ENCODE measurements at regions not wholly inside any gene's neighbourhood (a gene's known extent, or its start where the extent isn't known, plus 50 kb on each side); places are given as distances from the start of the nearest gene placed in this dataset.
A peak's percentile ranks its signal among the peaks of the same experiment; 100 is the strongest.

DNA sequence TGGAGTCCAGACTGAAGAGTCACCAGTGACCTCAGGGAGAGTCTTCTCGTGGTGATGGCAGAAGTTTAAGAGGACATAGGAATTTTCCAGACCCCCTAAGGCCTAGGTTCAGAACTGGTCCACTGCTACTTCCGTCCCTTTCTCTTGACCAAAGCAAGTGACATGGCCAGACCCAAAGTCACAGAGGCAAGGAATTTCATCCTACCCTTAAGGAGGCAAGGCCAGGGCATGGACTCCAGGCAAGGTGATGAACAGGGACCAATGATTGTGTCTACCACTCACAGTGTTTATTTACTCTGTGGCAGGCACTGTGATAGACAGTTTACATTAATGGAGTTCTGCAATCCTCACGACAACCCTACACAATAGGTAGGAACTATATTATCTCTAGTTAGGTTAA lies 265.1 kb downstream of the GLI2 start:
- FAIRE-seq = peak; percentile 13
- H3K4me3 ChIP-seq (ENCODE audit: low read depth, low read length) = no peak overlapping the region
- H3K27me3 ChIP-seq (ENCODE audit: control insufficient read depth, insufficient read depth, low read length) = no peaks in the 10 kb centered on the region
- H3K36me3 ChIP-seq (ENCODE audit: control insufficient read depth, insufficient read depth, low read length) = no peaks in the 10 kb centered on the region
- TF ChIP-seq, protein P1, sequence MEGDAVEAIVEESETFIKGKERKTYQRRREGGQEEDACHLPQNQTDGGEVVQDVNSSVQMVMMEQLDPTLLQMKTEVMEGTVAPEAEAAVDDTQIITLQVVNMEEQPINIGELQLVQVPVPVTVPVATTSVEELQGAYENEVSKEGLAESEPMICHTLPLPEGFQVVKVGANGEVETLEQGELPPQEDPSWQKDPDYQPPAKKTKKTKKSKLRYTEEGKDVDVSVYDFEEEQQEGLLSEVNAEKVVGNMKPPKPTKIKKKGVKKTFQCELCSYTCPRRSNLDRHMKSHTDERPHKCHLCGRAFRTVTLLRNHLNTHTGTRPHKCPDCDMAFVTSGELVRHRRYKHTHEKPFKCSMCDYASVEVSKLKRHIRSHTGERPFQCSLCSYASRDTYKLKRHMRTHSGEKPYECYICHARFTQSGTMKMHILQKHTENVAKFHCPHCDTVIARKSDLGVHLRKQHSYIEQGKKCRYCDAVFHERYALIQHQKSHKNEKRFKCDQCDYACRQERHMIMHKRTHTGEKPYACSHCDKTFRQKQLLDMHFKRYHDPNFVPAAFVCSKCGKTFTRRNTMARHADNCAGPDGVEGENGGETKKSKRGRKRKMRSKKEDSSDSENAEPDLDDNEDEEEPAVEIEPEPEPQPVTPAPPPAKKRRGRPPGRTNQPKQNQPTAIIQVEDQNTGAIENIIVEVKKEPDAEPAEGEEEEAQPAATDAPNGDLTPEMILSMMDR (IDR thresholded peaks at IDR 0.05; ENCODE audit: insufficient read depth, low read length, severe bottlenecking) = no peak
- DNase-seq (ENCODE audit: low read depth) = no peak

DNA sequence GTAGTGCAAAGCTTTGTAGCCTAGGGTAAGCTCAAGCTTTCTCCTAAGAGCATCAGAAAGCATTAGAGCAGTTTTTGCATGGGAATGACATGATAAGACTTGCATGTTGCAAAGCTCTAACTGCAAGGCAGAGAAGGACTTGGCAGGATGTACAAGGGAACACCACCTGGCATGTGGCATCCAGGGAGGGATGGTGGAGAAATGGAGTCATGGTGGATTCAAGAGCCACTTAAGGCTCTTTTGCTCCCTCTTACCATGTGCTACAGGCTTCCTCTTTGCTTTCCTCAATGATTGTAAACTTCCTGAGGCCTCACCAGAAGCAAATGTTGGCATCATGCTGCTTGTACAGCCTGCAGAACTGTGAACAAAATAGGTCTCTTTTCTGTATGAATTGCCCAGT lies 266.0 kb downstream of the GLI2 start:
- H3K36me3 ChIP-seq (ENCODE audit: control insufficient read depth, insufficient read depth, low read length) = no peaks in the 10 kb centered on the region
- FAIRE-seq (no peak), DNase-seq (ENCODE audit: low read depth) (no peak)
- H3K4me3 ChIP-seq (ENCODE audit: low read depth, low read length) = no peak overlapping the region
- no peaks in the 10 kb centered on the region for H3K27me3 ChIP-seq (ENCODE audit: control insufficient read depth, insufficient read depth, low read length)
- TF ChIP-seq, protein P1 (IDR thresholded peaks at IDR 0.05; ENCODE audit: insufficient read depth, low read length, severe bottlenecking) = no peak

DNA sequence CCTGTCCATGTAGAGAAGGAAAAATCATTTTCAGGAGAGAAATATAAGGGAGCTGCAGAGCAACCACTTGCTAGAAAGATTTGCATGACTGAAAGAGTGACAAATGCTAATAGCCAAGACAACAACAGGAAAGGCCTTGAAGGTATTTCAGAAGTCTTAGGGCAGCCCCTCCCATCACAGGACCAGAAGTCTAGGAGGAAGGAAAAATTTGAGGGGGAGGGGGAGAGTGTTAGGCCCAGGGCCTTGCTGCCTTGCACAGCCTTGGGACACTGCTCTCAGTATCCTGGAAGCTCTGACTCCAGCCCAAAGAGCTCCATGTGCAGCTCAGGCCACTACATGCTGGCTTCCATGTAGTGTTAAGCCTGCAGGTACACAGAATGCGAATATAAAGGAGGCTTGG lies 266.9 kb downstream of the GLI2 start:
- H3K27me3 ChIP-seq (ENCODE audit: control insufficient read depth, insufficient read depth, low read length) = no peaks in the 10 kb centered on the region
- H3K36me3 ChIP-seq (ENCODE audit: control insufficient read depth, insufficient read depth, low read length) = no peaks in the 10 kb centered on the region
- TF ChIP-seq, protein P1 (IDR thresholded peaks at IDR 0.05; ENCODE audit: insufficient read depth, low read length, severe bottlenecking) = no peak
- DNase-seq (ENCODE audit: low read depth) (no peak), FAIRE-seq (no peak)
- H3K4me3 ChIP-seq (ENCODE audit: low read depth, low read length) = no peak overlapping the region

DNA sequence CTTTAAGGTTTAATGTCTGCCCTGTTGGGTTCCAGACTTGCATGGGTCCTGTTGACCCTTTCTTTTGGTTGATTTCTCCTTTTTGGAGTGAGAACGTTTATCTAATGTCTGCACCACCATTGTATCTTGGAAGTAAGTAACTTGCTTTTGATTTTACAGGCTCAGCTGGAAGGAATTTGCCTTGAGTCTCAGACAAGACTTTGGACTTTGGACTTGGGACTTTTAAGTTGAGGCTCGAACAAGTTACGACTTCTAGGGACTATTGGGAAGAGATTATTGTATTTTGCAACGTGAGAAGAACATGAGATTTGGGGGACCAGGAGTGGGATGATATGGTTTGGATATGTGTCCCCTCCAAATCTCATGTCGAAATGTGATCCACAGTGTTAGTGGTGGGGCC lies 267.7 kb downstream of the GLI2 start:
- H3K36me3 ChIP-seq (ENCODE audit: control insufficient read depth, insufficient read depth, low read length) = no peaks in the 10 kb centered on the region
- TF ChIP-seq, protein P1 (IDR thresholded peaks at IDR 0.05; ENCODE audit: insufficient read depth, low read length, severe bottlenecking) = no peak
- DNase-seq (ENCODE audit: low read depth) (no peak), FAIRE-seq (no peak)
- no peaks in the 10 kb centered on the region for H3K27me3 ChIP-seq (ENCODE audit: control insufficient read depth, insufficient read depth, low read length)
- no peak overlapping the region for H3K4me3 ChIP-seq (ENCODE audit: low read depth, low read length)

DNA sequence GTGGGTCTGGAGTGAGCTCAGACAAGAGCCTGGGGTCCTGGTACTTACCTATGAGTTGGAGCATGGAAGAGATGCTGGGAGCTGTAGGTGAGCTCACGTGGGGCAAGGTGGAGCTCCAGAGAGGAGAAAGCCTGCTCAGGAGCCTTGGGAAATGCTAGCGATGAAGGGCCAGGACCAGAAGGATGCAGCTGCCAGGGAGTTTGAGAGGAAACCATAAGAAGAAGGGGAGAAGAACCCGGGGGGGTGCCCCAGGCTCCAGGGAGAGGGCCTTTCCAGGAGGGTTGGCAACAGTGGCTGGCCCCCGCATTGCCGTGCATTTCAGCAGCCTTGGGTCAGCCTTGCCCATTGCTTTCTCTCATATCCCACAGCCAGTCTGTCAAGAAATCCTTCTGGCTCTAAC lies 268.7 kb downstream of the GLI2 start:
- Histone ChIP-seq H3K4me3 (ENCODE audit: low read depth, low read length) (no peak overlapping the region), H3K36me3 (ENCODE audit: control insufficient read depth, insufficient read depth, low read length) (no peaks in the 10 kb centered on the region), H3K27me3 (ENCODE audit: control insufficient read depth, insufficient read depth, low read length) (peaks cover 2% of the 10 kb centered on the region)
- DNase-seq (ENCODE audit: low read depth) (no peak), FAIRE-seq (no peak)
- TF ChIP-seq, protein P1 (IDR thresholded peaks at IDR 0.05; ENCODE audit: insufficient read depth, low read length, severe bottlenecking) = no peak

DNA sequence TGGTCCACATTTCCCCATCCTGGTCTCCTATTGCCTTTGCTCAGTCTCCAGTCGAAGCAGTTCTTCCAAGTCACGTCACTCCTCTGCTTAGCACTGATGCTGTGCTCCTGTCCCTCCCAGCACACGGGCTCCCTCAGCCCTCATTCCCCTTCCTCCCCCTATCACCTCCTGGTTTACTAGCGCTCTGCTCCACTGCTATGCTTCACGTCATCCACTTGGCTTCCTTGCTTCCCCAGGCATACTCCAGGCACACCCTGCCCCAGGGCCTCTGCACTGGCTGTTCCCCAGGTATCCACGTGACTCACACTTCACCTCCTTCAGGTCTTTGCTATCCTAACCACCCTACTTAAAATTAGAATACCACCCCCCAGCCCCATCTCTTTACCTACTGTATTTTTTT lies 269.3 kb downstream of the GLI2 start:
- no peaks in the 10 kb centered on the region for H3K36me3 ChIP-seq (ENCODE audit: control insufficient read depth, insufficient read depth, low read length)
- DNase-seq (ENCODE audit: low read depth) = peak; percentile 29
- H3K27me3 ChIP-seq (ENCODE audit: control insufficient read depth, insufficient read depth, low read length) = peaks cover 2% of the 10 kb centered on the region
- no peak for FAIRE-seq
- H3K4me3 ChIP-seq (ENCODE audit: low read depth, low read length) = no peak overlapping the region
- TF ChIP-seq, protein P1 (IDR thresholded peaks at IDR 0.05; ENCODE audit: insufficient read depth, low read length, severe bottlenecking) = no peak
